ENCODE measurements at regions not wholly inside any gene's neighbourhood (a gene's known extent, or its start where the extent isn't known, plus 50 kb on each side); places are given as distances from the start of the nearest gene placed in this dataset.

GRCh38 chr10:126736727-126737126, 66.2 kb upstream of the C10orf90 start:
- TF ChIP-seq POLR2AphosphoS5 (IDR thresholded peaks at IDR 0.05) (no peak), CTCF (IDR thresholded peaks at IDR 0.05) (no peak), POLR2A (IDR thresholded peaks at IDR 0.05) (no peak)
